Loucy (cell line): ENCODE measurements at regions not wholly inside any gene's neighbourhood (a gene's known extent, or its start where the extent isn't known, plus 50 kb on each side); places are given as distances from the start of the nearest gene placed in this dataset.

Source experiments
- H2AFZ ChIP-seq: fragments of 200-600 bp; sonication (generic); 2 replicates; pipeline ENCODE4 v1.6.0; 2016; ENCODE audit warnings: antibody characterized with exemption, mild to moderate bottlenecking, low read length, moderate library complexity
- H3F3A ChIP-seq: fragments of 200-600 bp; 2 replicates; pipeline ENCODE4 v1.6.0; 2016; ENCODE audit warnings: antibody characterized with exemption, low read depth, mild to moderate bottlenecking
- H3K27me3 ChIP-seq: fragments of 200-600 bp; sonication (generic); 2 replicates; pipeline ENCODE4 v1.6.1; 2014; ENCODE audit warnings: low read length, mild to moderate bottlenecking; ENCODE audit not compliant: insufficient read depth, poor library complexity, severe bottlenecking
- H3K36me3 ChIP-seq: fragments of 200-600 bp; sonication (generic); 2 replicates; pipeline ENCODE4 v1.6.1; 2016; ENCODE audit warnings: low read length; ENCODE audit not compliant: insufficient read depth
- H3K4me1 ChIP-seq: fragments of 200-600 bp; sonication (generic); 2 replicates; pipeline ENCODE4 v1.5.1; 2014; ENCODE audit warnings: low read length, mild to moderate bottlenecking; ENCODE audit not compliant: insufficient read depth, poor library complexity, severe bottlenecking
- H3K4me2 ChIP-seq: fragments of 200-600 bp; sonication (generic); 2 replicates; pipeline ENCODE4 v1.6.0; 2014; ENCODE audit warnings: antibody characterized with exemption, low read length, low read depth, mild to moderate bottlenecking; ENCODE audit not compliant: poor library complexity, severe bottlenecking
- H3K4me3 ChIP-seq: fragments of 200-600 bp; sonication (generic); 2 replicates; pipeline ENCODE4 v1.5.1; 2014; ENCODE audit warnings: low read length, mild to moderate bottlenecking, mixed read lengths; ENCODE audit not compliant: poor library complexity, severe bottlenecking
- H3K79me2 ChIP-seq: fragments of 200-600 bp; sonication (generic); 2 replicates; pipeline ENCODE4 v1.6.1; 2014; ENCODE audit warnings: low read length; ENCODE audit not compliant: insufficient read depth
- H3K9ac ChIP-seq: fragments of 200-600 bp; sonication (generic); 2 replicates; pipeline ENCODE4 v1.6.0; 2014; ENCODE audit warnings: mild to moderate bottlenecking, low read depth, low read length, moderate library complexity; ENCODE audit not compliant: poor library complexity, severe bottlenecking
- H3K9me2 ChIP-seq: fragments of 200-600 bp; sonication (generic); replicated peaks from 2 replicates; pipeline ENCODE4 v1.6.1; 2016; ENCODE audit warnings: low read depth, low read length, mixed read lengths
- H3K9me3 ChIP-seq: fragments of 200-600 bp; sonication (generic); 2 replicates; pipeline ENCODE4 v1.6.1; 2014; ENCODE audit warnings: mild to moderate bottlenecking, antibody characterized with exemption, low read length, low read depth; ENCODE audit not compliant: insufficient read depth
- H4K20me1 ChIP-seq: fragments of 200-600 bp; sonication (generic); 2 replicates; pipeline ENCODE4 v1.6.0; 2014; ENCODE audit warnings: antibody characterized with exemption, low read length, mild to moderate bottlenecking; ENCODE audit not compliant: insufficient read depth, poor library complexity, severe bottlenecking
- EZH2phosphoT487 ChIP-seq: fragments of 200-600 bp; IDR thresholded peaks from 2 replicates; pipeline ENCODE4 v1.6.1; 2018; ENCODE audit warnings: antibody characterized with exemption, mild to moderate bottlenecking, moderate library complexity, borderline replicate concordance
- TF ChIP-seq, protein P1 (sequence below): fragments of 200-600 bp; sonication (generic); conservative IDR thresholded peaks from 2 replicates; pipeline ENCODE4 v1.5.1; 2014; ENCODE audit warnings: mild to moderate bottlenecking, antibody characterized with exemption, low read length

DNA sequence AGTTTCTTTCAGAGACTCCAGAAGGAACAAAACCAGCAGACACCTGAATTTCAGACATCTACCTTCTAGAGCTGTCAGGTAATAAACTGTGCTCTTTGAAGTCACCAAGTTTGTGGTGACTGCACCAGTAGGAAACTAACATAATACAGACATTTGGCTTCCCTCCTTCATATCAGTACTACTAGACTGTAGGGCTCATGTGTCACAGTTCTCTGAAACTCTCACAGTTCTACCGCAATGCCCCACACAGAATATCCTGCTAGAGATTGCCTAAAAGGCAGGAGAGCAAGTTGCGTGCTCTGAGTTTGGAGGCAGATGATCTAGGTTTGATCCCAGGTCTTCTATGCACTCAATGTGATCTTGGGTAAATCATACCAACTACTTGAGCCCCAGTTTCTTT lies 205.0 kb upstream of the LRFN2 start:
- no peaks in the 10 kb centered on the region for H3K9me3 ChIP-seq
- H3K9ac ChIP-seq = no peak overlapping the region
- no peaks in the 10 kb centered on the region for H3K9me2 ChIP-seq
- no peaks in the 10 kb centered on the region for H3K27me3 ChIP-seq
- no peaks in the 10 kb centered on the region for H3K36me3 ChIP-seq
- no peak for TF ChIP-seq EZH2phosphoT487
- TF ChIP-seq, protein P1, sequence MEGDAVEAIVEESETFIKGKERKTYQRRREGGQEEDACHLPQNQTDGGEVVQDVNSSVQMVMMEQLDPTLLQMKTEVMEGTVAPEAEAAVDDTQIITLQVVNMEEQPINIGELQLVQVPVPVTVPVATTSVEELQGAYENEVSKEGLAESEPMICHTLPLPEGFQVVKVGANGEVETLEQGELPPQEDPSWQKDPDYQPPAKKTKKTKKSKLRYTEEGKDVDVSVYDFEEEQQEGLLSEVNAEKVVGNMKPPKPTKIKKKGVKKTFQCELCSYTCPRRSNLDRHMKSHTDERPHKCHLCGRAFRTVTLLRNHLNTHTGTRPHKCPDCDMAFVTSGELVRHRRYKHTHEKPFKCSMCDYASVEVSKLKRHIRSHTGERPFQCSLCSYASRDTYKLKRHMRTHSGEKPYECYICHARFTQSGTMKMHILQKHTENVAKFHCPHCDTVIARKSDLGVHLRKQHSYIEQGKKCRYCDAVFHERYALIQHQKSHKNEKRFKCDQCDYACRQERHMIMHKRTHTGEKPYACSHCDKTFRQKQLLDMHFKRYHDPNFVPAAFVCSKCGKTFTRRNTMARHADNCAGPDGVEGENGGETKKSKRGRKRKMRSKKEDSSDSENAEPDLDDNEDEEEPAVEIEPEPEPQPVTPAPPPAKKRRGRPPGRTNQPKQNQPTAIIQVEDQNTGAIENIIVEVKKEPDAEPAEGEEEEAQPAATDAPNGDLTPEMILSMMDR = no peak
- H4K20me1 ChIP-seq = no peaks in the 10 kb centered on the region
- no peak overlapping the region for H3K4me3 ChIP-seq
- H3K79me2 ChIP-seq = no peaks in the 10 kb centered on the region
- no peaks in the 10 kb centered on the region for H3F3A ChIP-seq
- no peak overlapping the region for H2AFZ ChIP-seq
- H3K4me1 ChIP-seq = peaks cover 20% of the 10 kb centered on the region
- H3K4me2 ChIP-seq = no peak overlapping the region

DNA sequence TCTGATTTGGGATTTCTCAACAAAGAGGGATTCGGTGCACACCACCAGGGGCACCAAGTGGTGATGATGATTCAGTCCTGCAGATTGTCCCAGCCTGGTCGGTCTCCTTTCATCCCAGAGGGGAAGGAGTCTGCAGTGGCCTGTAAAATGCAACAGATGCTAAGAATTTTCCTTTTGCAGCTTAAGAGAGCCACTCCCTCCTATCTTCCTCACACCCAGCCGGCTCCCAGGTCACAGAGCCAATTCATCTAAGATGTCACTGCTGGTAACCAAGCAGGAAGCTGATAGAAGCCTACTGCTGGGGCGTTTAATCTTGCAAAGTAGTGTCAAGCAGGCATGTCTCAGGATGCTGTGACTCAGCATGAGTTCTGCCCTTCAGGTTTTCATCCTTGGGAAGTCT lies 203.8 kb upstream of the LRFN2 start:
- H3K4me2 ChIP-seq = no peak overlapping the region
- no peaks in the 10 kb centered on the region for H3K9me2 ChIP-seq
- H4K20me1 ChIP-seq = no peaks in the 10 kb centered on the region
- H3K9ac ChIP-seq = no peak overlapping the region
- H3K9me3 ChIP-seq = no peaks in the 10 kb centered on the region
- TF ChIP-seq, protein P1 = no peak
- no peak for TF ChIP-seq EZH2phosphoT487
- H3K79me2 ChIP-seq = no peaks in the 10 kb centered on the region
- no peaks in the 10 kb centered on the region for H3K27me3 ChIP-seq
- peaks cover 20% of the 10 kb centered on the region for H3K4me1 ChIP-seq
- H3K36me3 ChIP-seq = no peaks in the 10 kb centered on the region
- no peaks in the 10 kb centered on the region for H3F3A ChIP-seq
- H3K4me3 ChIP-seq = no peak overlapping the region
- H2AFZ ChIP-seq = peak overlapping the region; percentile 61; the same call in 1 of the 2 replicates

DNA sequence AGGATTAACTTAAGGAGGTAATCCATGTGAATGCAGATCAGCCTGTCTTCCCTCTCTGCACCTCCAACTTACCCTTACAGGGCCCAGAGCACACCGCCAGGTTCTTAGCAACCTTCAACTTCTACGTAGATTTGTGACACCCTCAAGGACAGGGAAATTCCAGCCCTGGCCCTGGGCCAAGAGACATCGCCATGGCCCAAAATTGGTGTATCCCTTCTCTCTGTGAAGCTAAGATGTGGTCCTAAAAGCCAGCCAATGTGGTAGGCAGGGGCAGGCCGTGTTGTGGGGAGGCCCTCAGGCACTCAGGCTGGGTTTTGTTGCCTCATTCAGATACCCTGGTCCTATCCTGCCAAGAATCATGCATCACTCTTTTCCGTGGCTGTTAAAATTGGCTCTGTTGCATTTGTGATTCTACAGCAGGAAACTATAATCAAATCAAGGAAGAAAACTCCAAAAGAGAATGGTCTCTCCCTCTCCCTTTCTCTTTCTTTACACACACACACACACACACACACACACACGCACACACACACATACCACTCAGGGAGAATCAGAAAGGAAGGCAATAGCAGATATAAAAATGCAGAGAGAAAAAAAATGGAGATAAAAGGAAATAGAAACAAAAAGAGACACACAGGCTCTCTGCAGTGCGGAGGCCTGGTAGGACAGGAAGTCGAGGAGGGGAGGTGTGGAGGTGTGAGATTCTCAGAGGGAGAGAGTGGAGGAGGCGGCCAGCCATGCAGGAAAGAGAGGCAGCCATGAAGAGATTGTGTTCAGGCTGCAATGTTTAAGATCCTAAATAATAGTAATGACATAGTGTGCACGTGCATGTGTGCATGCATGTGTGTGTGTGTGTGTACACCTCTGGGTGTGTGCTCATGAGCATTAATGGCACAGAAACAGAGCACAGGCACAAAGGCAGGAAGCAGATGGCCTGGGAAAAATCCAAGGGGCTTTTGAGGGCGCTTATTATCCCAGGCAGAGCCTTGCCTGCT lies 201.8 kb upstream of the LRFN2 start:
- peak overlapping the region; percentile 52 for H3K4me2 ChIP-seq
- H3K4me1 ChIP-seq = peaks cover 20% of the 10 kb centered on the region
- peak overlapping the region; percentile 65 for H2AFZ ChIP-seq
- no peaks in the 10 kb centered on the region for H4K20me1 ChIP-seq
- H3K36me3 ChIP-seq = no peaks in the 10 kb centered on the region
- no peaks in the 10 kb centered on the region for H3K79me2 ChIP-seq
- peak overlapping the region; percentile 18 for H3K9ac ChIP-seq
- no peaks in the 10 kb centered on the region for H3K9me3 ChIP-seq
- no peaks in the 10 kb centered on the region for H3F3A ChIP-seq
- H3K4me3 ChIP-seq = no peak overlapping the region
- H3K9me2 ChIP-seq = no peaks in the 10 kb centered on the region
- TF ChIP-seq, protein P1 = no peak
- no peak for TF ChIP-seq EZH2phosphoT487
- H3K27me3 ChIP-seq = no peaks in the 10 kb centered on the region
